ENCODE measurements at regions not wholly inside any gene's neighbourhood (a gene's known extent, or its start where the extent isn't known, plus 50 kb on each side); places are given as distances from the start of the nearest gene placed in this dataset.

- no peak overlapping the region for H2BK5ac ChIP-seq (ENCODE audit: low read depth, low read length, poor library complexity)
- no peak overlapping the region for H4K8ac ChIP-seq (ENCODE audit: low read depth, low read length)
- peaks cover 2 to 4% of the 10 kb centered on the region in 2 experiments for H3K4me1 ChIP-seq (ENCODE audit: control insufficient read depth in 1 of 2, insufficient read depth in 2 of 2, low read length in 2 of 2)
- no CpG with 5 or more reads among the region's 1 CpG for WGBS (ENCODE audit: extremely low coverage, insufficient coverage, insufficient read length)
- no peaks in the 10 kb centered on the region for H3K9me3 ChIP-seq (ENCODE audit: insufficient read depth, low read depth, low read length)
- H3K27ac ChIP-seq (ENCODE audit: low read depth, low read length): no peak overlapping the region
- peak overlapping the region; percentile 60 for H2BK120ac ChIP-seq (ENCODE audit: insufficient read depth, low read length, poor library complexity)
- no peak overlapping the region for H3K4me3 ChIP-seq (ENCODE audit: low read depth, low read length)
- H3K4ac ChIP-seq (ENCODE audit: low read depth, low read length): no peak overlapping the region
- no peak overlapping the region for H3K4me2 ChIP-seq (ENCODE audit: low read length)
- no peaks in the 10 kb centered on the region for H3K27me3 ChIP-seq (ENCODE audit: insufficient read depth, low read length)
- no peak overlapping the region for H2AFZ ChIP-seq (ENCODE audit: insufficient read depth, low read length, poor library complexity)
- H4K91ac ChIP-seq (ENCODE audit: low read depth, low read length): no peak overlapping the region
- no peaks in the 10 kb centered on the region for H3K36me3 ChIP-seq (ENCODE audit: control insufficient read depth in 1 of 2, insufficient read depth in 2 of 2, low read length in 2 of 2)
- no peak for DNase-seq
- H3K18ac ChIP-seq (ENCODE audit: low read length): no peak overlapping the region
- no peak overlapping the region for H2BK12ac ChIP-seq (ENCODE audit: low read length)
- H4K12ac ChIP-seq (ENCODE audit: low read depth, low read length): no peak overlapping the region
- no peak overlapping the region for H3K9ac ChIP-seq (ENCODE audit: low read length)
- no peaks in the 10 kb centered on the region for H3K79me1 ChIP-seq (ENCODE audit: low read length)
- no peak overlapping the region for H3K14ac ChIP-seq (ENCODE audit: low read length)
- no peak overlapping the region for H2AK5ac ChIP-seq (ENCODE audit: low read length)
- H3K23ac ChIP-seq (ENCODE audit: low read length): no peak overlapping the region
- H3K79me2 ChIP-seq (ENCODE audit: control insufficient read depth, insufficient read depth, low read length, poor library complexity): no peaks in the 10 kb centered on the region
Observed at GRCh38 chr18:43826215-43826614, 548.9 kb upstream of the SYT4 start.

GRCh38 chr18:43827311-43827710 lies 550.0 kb upstream of the SYT4 start:
- H3K9me3 ChIP-seq (ENCODE audit: insufficient read depth, low read depth, low read length): no peaks in the 10 kb centered on the region
- no peaks in the 10 kb centered on the region for H3K36me3 ChIP-seq (ENCODE audit: control insufficient read depth in 1 of 2, insufficient read depth in 2 of 2, low read length in 2 of 2)
- no peak overlapping the region for H4K12ac ChIP-seq (ENCODE audit: low read depth, low read length)
- no peaks in the 10 kb centered on the region for H3K79me1 ChIP-seq (ENCODE audit: low read length)
- H3K79me2 ChIP-seq (ENCODE audit: control insufficient read depth, insufficient read depth, low read length, poor library complexity): no peaks in the 10 kb centered on the region
- no peak overlapping the region for H4K8ac ChIP-seq (ENCODE audit: low read depth, low read length)
- no peak overlapping the region for H2AK5ac ChIP-seq (ENCODE audit: low read length)
- H2AFZ ChIP-seq (ENCODE audit: insufficient read depth, low read length, poor library complexity): no peak overlapping the region
- no peak overlapping the region for H3K18ac ChIP-seq (ENCODE audit: low read length)
- WGBS (ENCODE audit: extremely low coverage, insufficient coverage, insufficient read length): no CpG with 5 or more reads among the region's 4 CpGs
- peaks cover 2 to 4% of the 10 kb centered on the region in 2 experiments for H3K4me1 ChIP-seq (ENCODE audit: control insufficient read depth in 1 of 2, insufficient read depth in 2 of 2, low read length in 2 of 2)
- H3K4me2 ChIP-seq (ENCODE audit: low read length): no peak overlapping the region
- no peak overlapping the region for H3K4ac ChIP-seq (ENCODE audit: low read depth, low read length)
- H3K23ac ChIP-seq (ENCODE audit: low read length): no peak overlapping the region
- H3K4me3 ChIP-seq (ENCODE audit: low read depth, low read length): no peak overlapping the region
- no peak overlapping the region for H2BK5ac ChIP-seq (ENCODE audit: low read depth, low read length, poor library complexity)
- no peak overlapping the region for H3K27ac ChIP-seq (ENCODE audit: low read depth, low read length)
- H3K27me3 ChIP-seq (ENCODE audit: insufficient read depth, low read length): no peaks in the 10 kb centered on the region
- H4K91ac ChIP-seq (ENCODE audit: low read depth, low read length): no peak overlapping the region
- no peak overlapping the region for H2BK12ac ChIP-seq (ENCODE audit: low read length)
- no peak overlapping the region for H3K14ac ChIP-seq (ENCODE audit: low read length)
- no peak overlapping the region for H2BK120ac ChIP-seq (ENCODE audit: insufficient read depth, low read length, poor library complexity)
- H3K9ac ChIP-seq (ENCODE audit: low read length): no peak overlapping the region
- no peak for DNase-seq

GRCh38 chr18:43830303-43830702 lies 553.0 kb upstream of the SYT4 start:
- H3K14ac ChIP-seq (ENCODE audit: low read length): no peak overlapping the region
- no peak overlapping the region for H3K18ac ChIP-seq (ENCODE audit: low read length)
- no peaks in the 10 kb centered on the region for H3K9me3 ChIP-seq (ENCODE audit: insufficient read depth, low read depth, low read length)
- H3K9ac ChIP-seq (ENCODE audit: low read length): no peak overlapping the region
- H2BK5ac ChIP-seq (ENCODE audit: low read depth, low read length, poor library complexity): no peak overlapping the region
- no peak overlapping the region for H3K27ac ChIP-seq (ENCODE audit: low read depth, low read length)
- DNase-seq: no peak
- H3K4me3 ChIP-seq (ENCODE audit: low read depth, low read length): no peak overlapping the region
- no peak overlapping the region for H4K8ac ChIP-seq (ENCODE audit: low read depth, low read length)
- no peak overlapping the region for H3K23ac ChIP-seq (ENCODE audit: low read length)
- no peak overlapping the region for H3K4ac ChIP-seq (ENCODE audit: low read depth, low read length)
- H3K36me3 ChIP-seq (ENCODE audit: control insufficient read depth in 1 of 2, insufficient read depth in 2 of 2, low read length in 2 of 2): no peaks in the 10 kb centered on the region
- H4K91ac ChIP-seq (ENCODE audit: low read depth, low read length): no peak overlapping the region
- H2AFZ ChIP-seq (ENCODE audit: insufficient read depth, low read length, poor library complexity): no peak overlapping the region
- no peaks in the 10 kb centered on the region for H3K79me1 ChIP-seq (ENCODE audit: low read length)
- no peaks in the 10 kb centered on the region for H3K79me2 ChIP-seq (ENCODE audit: control insufficient read depth, insufficient read depth, low read length, poor library complexity)
- H3K4me2 ChIP-seq (ENCODE audit: low read length): no peak overlapping the region
- peaks cover under 1% of the 10 kb centered on the region in 2 experiments for H3K4me1 ChIP-seq (ENCODE audit: control insufficient read depth in 1 of 2, insufficient read depth in 2 of 2, low read length in 2 of 2)
- WGBS (ENCODE audit: extremely low coverage, insufficient coverage, insufficient read length): no CpG with 5 or more reads among the region's 1 CpG
- H2BK12ac ChIP-seq (ENCODE audit: low read length): no peak overlapping the region
- no peak overlapping the region for H2BK120ac ChIP-seq (ENCODE audit: insufficient read depth, low read length, poor library complexity)
- no peaks in the 10 kb centered on the region for H3K27me3 ChIP-seq (ENCODE audit: insufficient read depth, low read length)
- no peak overlapping the region for H4K12ac ChIP-seq (ENCODE audit: low read depth, low read length)
- H2AK5ac ChIP-seq (ENCODE audit: low read length): no peak overlapping the region

- Histone ChIP-seq H2BK120ac (ENCODE audit: insufficient read depth, low read length, poor library complexity) (no peak overlapping the region), H4K8ac (ENCODE audit: low read depth, low read length) (no peak overlapping the region), H3K18ac (ENCODE audit: low read length) (no peak overlapping the region), H3K9me3 (ENCODE audit: insufficient read depth, low read depth, low read length) (no peaks in the 10 kb centered on the region), H3K23ac (ENCODE audit: low read length) (no peak overlapping the region), H4K12ac (ENCODE audit: low read depth, low read length) (no peak overlapping the region), H3K14ac (ENCODE audit: low read length) (no peak overlapping the region), H3K27me3 (ENCODE audit: insufficient read depth, low read length) (no peaks in the 10 kb centered on the region), H3K36me3 (ENCODE audit: control insufficient read depth in 1 of 2, insufficient read depth in 2 of 2, low read length in 2 of 2) (no peaks in the 10 kb centered on the region), H3K79me2 (ENCODE audit: control insufficient read depth, insufficient read depth, low read length, poor library complexity) (no peaks in the 10 kb centered on the region), H2AK5ac (ENCODE audit: low read length) (no peak overlapping the region), H3K9ac (ENCODE audit: low read length) (no peak overlapping the region), H3K4me3 (ENCODE audit: low read depth, low read length) (no peak overlapping the region), H4K91ac (ENCODE audit: low read depth, low read length) (no peak overlapping the region), H2BK5ac (ENCODE audit: low read depth, low read length, poor library complexity) (no peak overlapping the region), H3K4me2 (ENCODE audit: low read length) (no peak overlapping the region), H3K4ac (ENCODE audit: low read depth, low read length) (no peak overlapping the region), H3K27ac (ENCODE audit: low read depth, low read length) (no peak overlapping the region), H3K79me1 (ENCODE audit: low read length) (no peaks in the 10 kb centered on the region), H3K4me1 (ENCODE audit: control insufficient read depth in 1 of 2, insufficient read depth in 2 of 2, low read length in 2 of 2) (no peaks in the 10 kb centered on the region), H2AFZ (ENCODE audit: insufficient read depth, low read length, poor library complexity) (no peak overlapping the region), H2BK12ac (ENCODE audit: low read length) (no peak overlapping the region)
- WGBS (ENCODE audit: extremely low coverage, insufficient coverage, insufficient read length): no CpG with 5 or more reads among the region's 6 CpGs
- DNase-seq: peak in 1 of 2 donors; percentile 8
Observed at GRCh38 chr18:43830947-43831346, 553.7 kb upstream of the SYT4 start.

All from trophoblast cell (in vitro differentiated cells and primary cell).